CD4-positive, alpha-beta T cell (primary cell): ENCODE measurements at regions not wholly inside any gene's neighbourhood (a gene's known extent, or its start where the extent isn't known, plus 50 kb on each side); places are given as distances from the start of the nearest gene placed in this dataset.

Experiments used
- ATAC-seq: fragments of 200-7000 bp; cut with Tn5 transposase; one replicate; pipeline ENCODE4 v1.10.0; 2022; ENCODE audit warnings: mild to moderate bottlenecking; ENCODE audit not compliant: poor library complexity
- CTCF ChIA-PET: fragments of 350-600 bp; sonication (Branson Sonifier 250); formaldehyde crosslinking; loops from one replicate; lab custom pipeline; 2021; ENCODE audit warnings: antibody characterized with exemption, inconsistent platforms; lab: Charles Lee
- POLR2A ChIA-PET: fragments of 350-600 bp; sonication (Branson Sonifier 250); formaldehyde crosslinking; loops from one replicate; lab custom pipeline; 2021; ENCODE audit warnings: antibody characterized with exemption, inconsistent platforms; lab: Charles Lee
- DNase-seq, 14 experiments: peaks; one replicate each; pipeline ENCODE4 v3.0.0-alpha.2; 2013 to 2020; ENCODE audit warnings: mixed read lengths in 2 of 14
- H3K27ac ChIP-seq, 2 donors: one replicate each; pipeline versions ENCODE4 v1.5.1 to v1.7.0; 2013; ENCODE audit warnings: low read length in 2 of 2, low read depth in 1 of 2, mild to moderate bottlenecking in 1 of 2
- H3K27me3 ChIP-seq, 2 experiments: 1 replicate in 1 of 2; 2 replicates in 1 of 2; pipeline versions ENCODE4 v1.6.1 to v1.7.0; 2013; ENCODE audit warnings: low read length in 2 of 2, control low read depth in 1 of 2, mild to moderate bottlenecking in 1 of 2, moderate library complexity in 1 of 2; ENCODE audit not compliant: insufficient read depth in 2 of 2, control insufficient read depth in 1 of 2
- H3K36me3 ChIP-seq: one replicate; pipeline ENCODE4 v1.6.1; 2013; ENCODE audit warnings: low read length, control low read depth; ENCODE audit not compliant: insufficient read depth
- H3K4me1 ChIP-seq: one replicate; pipeline ENCODE4 v1.6.1; 2013; ENCODE audit warnings: low read length, control low read depth; ENCODE audit not compliant: insufficient read depth
- H3K4me3 ChIP-seq: one replicate; pipeline ENCODE4 v1.5.1; 2013; ENCODE audit warnings: mild to moderate bottlenecking, low read length, moderate library complexity
- H3K9me3 ChIP-seq, 2 experiments: 1 replicate in 1 of 2; 2 replicates in 1 of 2; pipeline versions ENCODE4 v1.6.1 to v1.7.0; 2013; ENCODE audit warnings: low read length in 2 of 2, mild to moderate bottlenecking in 2 of 2, control low read depth in 1 of 2, moderate library complexity in 1 of 2; ENCODE audit not compliant: control insufficient read depth in 1 of 2, insufficient read depth in 1 of 2
- H3K27ac Mint-ChIP-seq: one replicate; pipeline ENCODE4 v1.8.0; 2020; ENCODE audit warnings: mixed read lengths
- H3K27me3 Mint-ChIP-seq: one replicate; pipeline ENCODE4 v1.8.0; 2021; ENCODE audit warnings: mixed read lengths
- H3K36me3 Mint-ChIP-seq: one replicate; pipeline ENCODE4 v1.8.0; 2021; ENCODE audit warnings: low read depth, mixed read lengths
- H3K4me1 Mint-ChIP-seq: one replicate; pipeline ENCODE4 v1.8.0; 2021; ENCODE audit warnings: low read depth, mixed read lengths
- H3K4me3 Mint-ChIP-seq: one replicate; pipeline ENCODE4 v1.8.0; 2020; ENCODE audit warnings: mild to moderate bottlenecking, mixed read lengths
- H3K9me3 Mint-ChIP-seq: one replicate; pipeline ENCODE4 v1.8.0; 2020; ENCODE audit warnings: mixed read lengths
- CTCF ChIP-seq: fragments of 200-600 bp; IDR thresholded peaks from one replicate; pipeline ENCODE4 v1.8.0; 2022; ENCODE audit warnings: antibody characterized with exemption, mild to moderate bottlenecking
- intact Hi-C, 2 experiments: fragments of 100-400 bp; cut with DNase I in 1 of 2; cut with micrococcal nuclease in 1 of 2; formaldehyde crosslinking; loops; one replicate each; pipeline versions ENCODE4 v1.15.1 to v1.9.0; 2023 to 2025; cut with DNase I, micrococcal nuclease

GRCh38 chr5:143541943-143542797, 138.7 kb upstream of the NR3C1 start:
- Mint-ChIP-seq H3K4me3 (no peak overlapping the region), H3K27ac (no peak overlapping the region), H3K27me3 (no peaks in the 10 kb centered on the region), H3K9me3 (peaks cover 4% of the 10 kb centered on the region), H3K36me3 (no peaks in the 10 kb centered on the region), H3K4me1 (peaks cover 5% of the 10 kb centered on the region)
- POLR2A ChIA-PET: interaction anchor here (1.1 kb wide), 1 partner anchor 138 kb away, joined by 4 read pairs; no protein-coding TSS in a partner anchor
- no peaks in the 10 kb centered on the region for H3K4me1 ChIP-seq
- H3K36me3 ChIP-seq: no peaks in the 10 kb centered on the region
- no peak for ATAC-seq
- TF ChIP-seq CTCF: no peak
- H3K27ac ChIP-seq: no peak overlapping the region
- no peak for DNase-seq
- CTCF ChIA-PET: no interaction called here
- no peak overlapping the region for H3K4me3 ChIP-seq
- no peaks in the 10 kb centered on the region for H3K27me3 ChIP-seq
- peaks cover 5% of the 10 kb centered on the region in 2 experiments for H3K9me3 ChIP-seq
- intact Hi-C loops: no loop called here

- ATAC-seq: no peak
Measured at GRCh38 chr5:143539742-143540141, 136.3 kb upstream of the NR3C1 start.

GRCh38 chr5:143537056-143537455, 133.6 kb upstream of the NR3C1 start:
- Mint-ChIP-seq H3K27me3 (no peaks in the 10 kb centered on the region), H3K4me3 (no peak overlapping the region), H3K36me3 (no peaks in the 10 kb centered on the region), H3K9me3 (peaks cover 4% of the 10 kb centered on the region), H3K27ac (no peak overlapping the region), H3K4me1 (peaks cover 3% of the 10 kb centered on the region)
- ChIA-PET POLR2A (interaction anchor here (0.6 kb wide), 1 partner anchor 218 kb away, joined by 3 read pairs; no protein-coding TSS in a partner anchor), CTCF (no interaction called here)
- intact Hi-C loops: no loop called here
- no peak for ATAC-seq
- H3K27me3 ChIP-seq: no peaks in the 10 kb centered on the region
- no peaks in the 10 kb centered on the region for H3K4me1 ChIP-seq
- peaks cover 5% of the 10 kb centered on the region in 2 experiments for H3K9me3 ChIP-seq
- TF ChIP-seq CTCF: no peak
- no peak overlapping the region for H3K27ac ChIP-seq
- no peak overlapping the region for H3K4me3 ChIP-seq
- no peaks in the 10 kb centered on the region for H3K36me3 ChIP-seq
- DNase-seq: no peak

More at GRCh38 chr5:143539742-143540141, 136.3 kb upstream of the NR3C1 start:
- Mint-ChIP-seq H3K27me3 (no peaks in the 10 kb centered on the region), H3K4me1 (peaks cover 5% of the 10 kb centered on the region), H3K36me3 (no peaks in the 10 kb centered on the region), H3K4me3 (no peak overlapping the region), H3K27ac (no peak overlapping the region), H3K9me3 (peaks cover 4% of the 10 kb centered on the region)
- H3K27ac ChIP-seq: no peak overlapping the region
- H3K9me3 ChIP-seq: peaks cover 5% of the 10 kb centered on the region in 2 experiments
- CTCF ChIA-PET: no interaction called here
- no peak for TF ChIP-seq CTCF
- POLR2A ChIA-PET: no interaction called here
- no peak overlapping the region for H3K4me3 ChIP-seq
- no peaks in the 10 kb centered on the region for H3K27me3 ChIP-seq
- H3K4me1 ChIP-seq: no peaks in the 10 kb centered on the region
- DNase-seq: no peak
- H3K36me3 ChIP-seq: no peaks in the 10 kb centered on the region
- intact Hi-C loops: no loop called here
